GM13976 (cell line): ENCODE measurements at regions not wholly inside any gene's neighbourhood (a gene's known extent, or its start where the extent isn't known, plus 50 kb on each side); places are given as distances from the start of the nearest gene placed in this dataset.

Source experiments
- DNase-seq: peaks from one replicate; pipeline ENCODE4 v3.0.0; 2012; ENCODE audit warnings: low spot score
- CTCF ChIP-seq: IDR thresholded peaks from 2 replicates; pipeline ENCODE4 v1.5.1; 2012; ENCODE audit warnings: borderline replicate concordance, mild to moderate bottlenecking; ENCODE audit not compliant: insufficient read depth; ENCODE audit errors: extremely low read depth, missing control alignments, control extremely low read depth
- in situ Hi-C: fragments of 300-500 bp; cut with MboI; formaldehyde crosslinking; loops from one replicate; pipeline ENCODE4 v1.12.0; 2022; ENCODE audit warnings: low sequenced_read_pairs, mixed read lengths, inconsistent platforms; ENCODE audit not compliant: unreplicated experiment

- DNase-seq = no peak
- no peak for TF ChIP-seq CTCF
- in situ Hi-C loops = no loop called here
Observed at GRCh38 chr21:14842601-14843000, 222.2 kb downstream of the NRIP1 start.

GRCh38 chr21:14841511-14842472, 223.0 kb downstream of the NRIP1 start:
- in situ Hi-C loops = no loop called here

DNA sequence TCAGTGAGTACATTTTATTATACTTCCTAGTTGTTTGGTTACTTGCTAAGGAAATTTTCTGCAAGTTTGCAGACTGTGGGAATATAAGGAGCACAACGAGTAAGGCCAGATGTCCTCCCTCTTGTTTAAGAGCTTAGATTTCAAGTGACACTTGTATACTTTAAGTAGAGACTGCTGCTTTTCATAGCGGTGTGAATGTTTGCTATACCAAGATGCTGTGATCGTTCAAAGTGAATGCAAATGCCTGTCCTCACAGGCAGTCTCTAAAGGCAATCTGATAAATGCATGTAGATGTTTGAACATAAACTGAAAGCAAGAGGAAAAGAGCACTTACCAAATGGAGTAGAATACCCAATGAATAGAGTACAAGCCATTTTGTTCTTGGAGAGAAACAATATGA, 226.4 kb downstream of the NRIP1 start:
- in situ Hi-C loops = no loop called here
- TF ChIP-seq CTCF = no peak
- no peak for DNase-seq

More at GRCh38 chr21:14841511-14842472, 223.0 kb downstream of the NRIP1 start:
- no peak for TF ChIP-seq CTCF
- no peak for DNase-seq

DNA sequence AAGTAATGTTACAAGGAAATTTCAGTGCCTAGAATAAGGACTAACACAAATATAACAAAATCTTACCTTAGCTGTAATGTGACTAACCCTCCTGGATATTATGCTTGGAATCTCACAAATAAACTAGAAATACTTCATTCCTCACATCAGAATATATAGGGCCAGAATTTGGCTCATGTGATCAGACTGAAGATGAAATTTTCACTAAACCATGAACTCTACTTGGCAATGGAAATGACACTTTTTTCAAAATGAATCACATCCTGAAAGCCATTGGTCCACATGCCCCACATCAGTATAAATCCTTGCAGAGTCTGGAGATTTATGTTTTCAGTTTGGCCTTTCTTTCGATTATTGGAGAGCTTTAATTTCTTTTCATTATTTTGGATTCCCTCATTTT, 227.8 kb downstream of the NRIP1 start:
- no peak for DNase-seq
- in situ Hi-C loops = no loop called here
- TF ChIP-seq CTCF = no peak

- TF ChIP-seq CTCF = no peak
- DNase-seq = no peak
- in situ Hi-C loops = no loop called here
Observed at GRCh38 chr21:14833666-14834351, 231.0 kb downstream of the NRIP1 start.

GRCh38 chr21:14833241-14833640, 231.6 kb downstream of the NRIP1 start:
- TF ChIP-seq CTCF = no peak
- in situ Hi-C loops = no loop called here

More at GRCh38 chr21:14833241-14833640, 231.6 kb downstream of the NRIP1 start:
- no peak for DNase-seq
